Esophagus muscularis mucosa (tissue), 4 donors: ENCODE measurements at regions not wholly inside any gene's neighbourhood (a gene's known extent, or its start where the extent isn't known, plus 50 kb on each side); places are given as distances from the start of the nearest gene placed in this dataset.

ENCODE experiments used
- DNase-seq: peaks from one replicate; pipeline ENCODE4 v3.0.0-alpha.2; 2017; ENCODE audit errors: extremely low spot score
- H3K27ac ChIP-seq, 4 donors: fragments of 200-600 bp; sonication (generic); replicated peaks in 1 of 4; 1 replicate in 3 of 4; 2 replicates in 1 of 4; pipeline ENCODE4 v1.5.1; 2016 to 2019; ENCODE audit warnings: mild to moderate bottlenecking in 1 of 4
- H3K27me3 ChIP-seq, 4 donors: fragments of 200-600 bp; sonication (generic); one replicate each; pipeline versions ENCODE4 v1.5.1 to v1.6.0; 2016 to 2019
- H3K36me3 ChIP-seq, 4 donors: fragments of 200-600 bp; sonication (generic); one replicate each; pipeline ENCODE4 v1.5.1; 2016 to 2019
- H3K4me1 ChIP-seq, 4 donors: fragments of 200-600 bp; sonication (generic); one replicate each; pipeline ENCODE4 v1.5.1; 2016 to 2019
- H3K4me3 ChIP-seq, 4 donors: fragments of 200-600 bp; sonication (generic); 1 replicate in 2 of 4; 2 replicates in 2 of 4; pipeline ENCODE4 v1.5.1; 2016 to 2019; ENCODE audit warnings: mild to moderate bottlenecking in 4 of 4, moderate library complexity in 1 of 4
- H3K9me3 ChIP-seq, 4 donors: fragments of 200-600 bp; sonication (generic); 1 replicate in 3 of 4; 2 replicates in 1 of 4; pipeline ENCODE4 v1.5.1; 2016 to 2019
- EP300 ChIP-seq: sonication (generic); formaldehyde crosslinking; IDR thresholded peaks from one replicate; pipeline ENCODE4 v1.6.1; 2017; ENCODE audit warnings: antibody characterized with exemption
- POLR2A ChIP-seq: fragments of 450-650 bp; IDR thresholded peaks from one replicate; pipeline ENCODE4 v1.6.1; 2017; ENCODE audit warnings: antibody characterized with exemption, moderate library complexity, mild to moderate bottlenecking, low read depth
- POLR2AphosphoS5 ChIP-seq, 2 donors: sonication (generic); formaldehyde crosslinking; IDR thresholded peaks; one replicate each; pipeline ENCODE4 v1.6.1; 2017; ENCODE audit warnings: antibody characterized with exemption in 2 of 2
- WGBS: methylation state at CpG from one replicate; pipeline ENCODE4 v1.1.5; 2018; 5-methylcytosine and 5-hydroxymethylcytosine counted together
- intact Hi-C: fragments of 100-400 bp; cut with DNase I; formaldehyde crosslinking; loops from one replicate; pipeline ENCODE4 v1.15.1; 2023
- TF ChIP-seq, protein P1 (sequence below), 3 experiments: fragments of 200-600 bp in 2 of 3; fragments of 450-650 bp in 1 of 3; sonication (generic) in 2 of 3; IDR thresholded peaks; one replicate each; pipeline ENCODE4 v1.5.1; 2017 to 2019; ENCODE audit warnings: antibody characterized with exemption in 3 of 3, mild to moderate bottlenecking in 2 of 3, moderate library complexity in 1 of 3

DNA sequence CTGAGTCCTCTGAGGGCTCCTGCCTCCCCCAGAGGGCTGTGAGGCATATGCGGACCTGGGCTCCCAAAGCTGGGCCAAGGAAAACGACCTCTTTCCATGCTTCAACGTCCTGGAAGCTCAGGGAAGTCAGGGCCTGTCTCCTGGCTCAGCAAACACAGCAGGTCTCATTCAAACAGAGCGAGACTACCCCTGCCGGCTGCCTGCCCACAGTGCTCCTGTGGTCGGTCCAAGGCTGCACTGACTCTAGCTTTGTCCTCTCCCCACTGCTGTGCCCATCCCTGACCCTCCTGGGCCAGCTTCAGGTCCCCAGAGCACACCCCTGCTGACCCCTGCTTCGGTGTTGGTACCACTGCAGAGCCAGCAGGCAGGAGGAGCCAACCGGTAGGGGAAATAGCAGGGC is 79.6 kb downstream of the PDCL3 start:
- Histone ChIP-seq H3K9me3 (no peaks in the 10 kb centered on the region), H3K27ac (no peak overlapping the region), H3K36me3 (no peaks in the 10 kb centered on the region), H3K27me3 (peaks cover 0 to 4% (median 0%) of the 10 kb centered on the region in 4 donors), H3K4me1 (peaks cover 0 to 14% (median 12%) of the 10 kb centered on the region in 4 donors), H3K4me3 (no peak overlapping the region)
- intact Hi-C loops = no loop called here
- TF ChIP-seq EP300 (no peak), POLR2A (no peak), POLR2AphosphoS5 (IDR thresholded peaks at IDR 0.05) (no peak)
- TF ChIP-seq, protein P1, sequence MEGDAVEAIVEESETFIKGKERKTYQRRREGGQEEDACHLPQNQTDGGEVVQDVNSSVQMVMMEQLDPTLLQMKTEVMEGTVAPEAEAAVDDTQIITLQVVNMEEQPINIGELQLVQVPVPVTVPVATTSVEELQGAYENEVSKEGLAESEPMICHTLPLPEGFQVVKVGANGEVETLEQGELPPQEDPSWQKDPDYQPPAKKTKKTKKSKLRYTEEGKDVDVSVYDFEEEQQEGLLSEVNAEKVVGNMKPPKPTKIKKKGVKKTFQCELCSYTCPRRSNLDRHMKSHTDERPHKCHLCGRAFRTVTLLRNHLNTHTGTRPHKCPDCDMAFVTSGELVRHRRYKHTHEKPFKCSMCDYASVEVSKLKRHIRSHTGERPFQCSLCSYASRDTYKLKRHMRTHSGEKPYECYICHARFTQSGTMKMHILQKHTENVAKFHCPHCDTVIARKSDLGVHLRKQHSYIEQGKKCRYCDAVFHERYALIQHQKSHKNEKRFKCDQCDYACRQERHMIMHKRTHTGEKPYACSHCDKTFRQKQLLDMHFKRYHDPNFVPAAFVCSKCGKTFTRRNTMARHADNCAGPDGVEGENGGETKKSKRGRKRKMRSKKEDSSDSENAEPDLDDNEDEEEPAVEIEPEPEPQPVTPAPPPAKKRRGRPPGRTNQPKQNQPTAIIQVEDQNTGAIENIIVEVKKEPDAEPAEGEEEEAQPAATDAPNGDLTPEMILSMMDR (IDR thresholded peaks at IDR 0.05) = no peak
- DNase-seq = no peak
- 93% methylated on average over 8 of the region's 8 CpGs for WGBS

DNA sequence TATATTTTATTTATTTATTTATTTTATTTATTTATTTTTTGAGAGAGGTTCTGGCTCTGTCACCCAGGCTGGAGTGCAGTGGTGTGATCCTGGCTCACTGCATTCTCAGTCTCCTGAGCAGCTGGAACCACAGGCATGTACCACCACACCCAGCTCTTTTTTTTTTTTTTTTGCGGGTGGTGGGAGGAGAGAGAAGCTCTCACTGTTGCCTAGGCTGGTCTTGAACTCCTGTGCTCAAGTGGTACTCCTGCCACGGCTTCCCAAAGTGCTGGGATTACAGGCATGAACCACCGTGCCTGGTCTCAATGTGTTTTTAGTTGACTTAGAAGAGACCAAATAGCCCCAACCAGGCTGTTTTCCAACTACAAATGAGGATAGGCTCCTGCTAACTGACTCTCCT is 80.7 kb downstream of the PDCL3 start:
- H3K9me3 ChIP-seq = peaks cover 0 to 9% (median 0%) of the 10 kb centered on the region in 4 donors
- TF ChIP-seq EP300 = no peak
- no peak for TF ChIP-seq POLR2A
- no peaks in the 10 kb centered on the region for H3K36me3 ChIP-seq
- H3K4me3 ChIP-seq = no peak overlapping the region
- WGBS = 80% methylated on average over 3 of the region's 3 CpGs
- no peak for DNase-seq
- no peak overlapping the region for H3K27ac ChIP-seq
- H3K4me1 ChIP-seq = peaks cover 0 to 13% (median 11%) of the 10 kb centered on the region in 4 donors
- peaks cover 0 to 4% (median 0%) of the 10 kb centered on the region in 4 donors for H3K27me3 ChIP-seq
- intact Hi-C loops = no loop called here

DNA sequence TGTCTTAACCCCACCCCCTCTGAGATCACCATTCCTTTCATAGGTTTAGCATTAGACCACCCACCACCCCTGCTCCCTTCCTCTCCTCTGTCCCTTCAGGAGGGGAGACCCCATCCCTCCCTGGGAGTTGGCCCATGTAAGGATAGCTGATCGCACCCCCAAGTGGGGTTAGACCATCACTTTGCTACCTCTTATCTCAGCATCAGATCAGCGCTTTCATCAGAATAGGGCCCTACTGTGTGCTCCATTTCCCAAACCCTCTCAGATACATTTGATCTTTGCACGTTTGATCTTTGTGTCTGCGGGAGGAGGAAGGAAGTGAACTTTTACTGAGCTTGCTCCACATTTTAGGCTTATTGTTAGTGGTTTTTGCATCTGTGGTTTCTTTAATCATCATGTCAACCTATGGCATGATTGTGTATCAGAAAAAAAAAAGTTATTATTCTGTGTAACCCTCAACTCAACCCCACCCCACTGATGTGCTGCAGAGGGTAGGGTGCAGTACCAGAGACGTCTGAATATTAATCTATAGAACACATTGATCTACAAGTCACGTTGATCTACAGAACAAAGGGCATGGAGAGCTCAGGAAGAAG is 81.2 kb downstream of the PDCL3 start:
- intact Hi-C loops = no loop called here
- Histone ChIP-seq H3K9me3 (peaks cover 0 to 11% (median 0%) of the 10 kb centered on the region in 4 donors), H3K27ac (no peak overlapping the region), H3K4me3 (no peak overlapping the region), H3K4me1 (peaks cover 0 to 9% (median 8%) of the 10 kb centered on the region in 4 donors), H3K27me3 (peaks cover 0 to 4% (median 0%) of the 10 kb centered on the region in 4 donors), H3K36me3 (no peaks in the 10 kb centered on the region)
- WGBS = 77% methylated on average over 6 of the region's 6 CpGs
- TF ChIP-seq, protein P1 (IDR thresholded peaks at IDR 0.05) = no peak
- TF ChIP-seq POLR2AphosphoS5 (IDR thresholded peaks at IDR 0.05) = no peak
- no peak for TF ChIP-seq EP300
- no peak for TF ChIP-seq POLR2A
- no peak for DNase-seq

DNA sequence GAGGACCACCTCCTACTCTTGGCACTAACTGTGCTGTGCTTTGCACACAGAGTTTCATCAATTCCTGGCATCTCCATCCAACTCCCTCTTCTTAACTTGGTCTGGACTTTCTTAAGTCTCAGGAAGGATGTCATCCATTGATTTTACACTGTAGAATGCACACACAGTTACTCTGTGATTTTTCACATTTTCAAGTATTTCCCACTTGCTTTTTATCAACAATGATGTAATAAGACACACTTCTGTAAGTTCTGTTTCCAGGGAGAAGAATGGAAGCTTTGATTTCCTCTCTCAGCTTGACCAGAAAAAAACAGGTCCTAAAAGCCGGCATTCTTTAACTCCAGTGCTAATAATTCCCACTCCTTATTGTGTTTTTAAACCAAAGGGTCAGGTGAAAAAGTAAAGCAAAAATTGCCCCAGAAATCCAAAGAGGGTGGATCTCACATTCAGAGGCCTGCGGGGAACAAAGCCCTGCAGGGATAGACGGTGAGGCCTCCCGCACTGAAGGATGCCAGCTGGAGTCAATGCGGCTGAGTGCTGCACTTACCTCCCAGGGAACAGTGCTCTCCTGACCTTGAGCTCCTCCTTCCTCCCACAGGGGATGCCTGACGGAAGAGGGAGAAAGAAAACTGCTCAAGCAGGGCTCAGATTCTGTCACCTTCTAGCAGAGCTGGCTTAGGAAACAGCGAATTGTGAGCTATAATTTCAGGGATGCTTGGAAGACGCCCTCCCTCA is 83.1 kb downstream of the PDCL3 start:
- H3K4me1 ChIP-seq = no peaks in the 10 kb centered on the region
- no peak overlapping the region for H3K27ac ChIP-seq
- TF ChIP-seq POLR2AphosphoS5 (IDR thresholded peaks at IDR 0.05) (no peak), POLR2A (no peak), EP300 (no peak)
- TF ChIP-seq, protein P1 (IDR thresholded peaks at IDR 0.05) = no peak
- peaks cover 0 to 11% (median 0%) of the 10 kb centered on the region in 4 donors for H3K9me3 ChIP-seq
- no peaks in the 10 kb centered on the region for H3K27me3 ChIP-seq
- H3K4me3 ChIP-seq = no peak overlapping the region
- DNase-seq = no peak
- no peaks in the 10 kb centered on the region for H3K36me3 ChIP-seq
- WGBS = 64% methylated on average over 8 of the region's 8 CpGs
- intact Hi-C loops = no loop called here

DNA sequence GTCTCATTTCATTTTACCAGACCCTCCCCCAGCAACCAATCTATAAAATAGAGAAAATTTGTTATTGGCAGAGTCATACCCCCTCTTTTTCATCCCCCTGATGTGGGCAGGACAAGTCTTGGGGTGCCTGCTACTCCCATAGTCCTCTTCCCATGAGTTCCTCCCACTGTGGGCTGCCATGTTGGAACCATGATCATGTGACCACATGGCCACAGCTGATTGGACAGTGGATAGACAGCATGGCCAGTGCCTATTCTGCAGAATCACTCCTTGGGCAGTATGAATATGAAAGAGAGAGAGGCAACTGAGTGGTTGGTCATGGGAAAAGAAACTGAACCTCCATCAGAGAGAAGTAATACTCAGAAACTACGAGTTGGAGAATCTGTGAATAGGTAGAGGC is 84.9 kb downstream of the PDCL3 start:
- Histone ChIP-seq H3K36me3 (no peaks in the 10 kb centered on the region), H3K9me3 (peaks cover 0 to 11% (median 0%) of the 10 kb centered on the region in 4 donors), H3K4me3 (no peak overlapping the region), H3K27ac (no peak overlapping the region), H3K4me1 (no peaks in the 10 kb centered on the region), H3K27me3 (no peaks in the 10 kb centered on the region)
- 88% methylated on average over 1 of the region's 1 CpG for WGBS
- DNase-seq = no peak
- intact Hi-C loops = no loop called here
- no peak for TF ChIP-seq EP300
- TF ChIP-seq, protein P1 (IDR thresholded peaks at IDR 0.05) = no peak
- TF ChIP-seq POLR2AphosphoS5 (IDR thresholded peaks at IDR 0.05) = no peak
- TF ChIP-seq POLR2A = no peak
